IMR-90 (cell line): ENCODE measurements at regions not wholly inside any gene's neighbourhood (a gene's known extent, or its start where the extent isn't known, plus 50 kb on each side); places are given as distances from the start of the nearest gene placed in this dataset.

Experiments used
- ATAC-seq: fragments of 200-7000 bp; cut with Tn5 transposase; 2 replicates; pipeline ENCODE4 v1.9.1; 2020; ENCODE audit warnings: low read depth, mild to moderate bottlenecking, moderate library complexity
- BruUV-seq: library from RNA; stranded (reverse); fragments of 400-500 nt; replicated peaks from 2 replicates; lab custom pipeline; 2021; lab: Mats Ljungman, UMichigan
- CTCF ChIA-PET: fragments of 300-600 bp; formaldehyde crosslinking; extraction: SDS; loops from one replicate; lab custom pipeline; 2021; ENCODE audit warnings: antibody characterized with exemption; lab: Yijun Ruan, JAX
- POLR2A ChIA-PET: fragments of 300-600 bp; sonication (Branson Sonifier 250); formaldehyde crosslinking; loops from one replicate; lab custom pipeline; 2022; ENCODE audit warnings: antibody characterized with exemption; ENCODE audit not compliant: unreplicated experiment; lab: Charles Lee
- DNase-seq: peaks from one replicate; pipeline ENCODE4 v3.0.0; 2013
- H2AFZ ChIP-seq: replicated peaks from 2 replicates; pipeline ENCODE3; 2013; ENCODE audit warnings: low read length, mild to moderate bottlenecking; ENCODE audit not compliant: poor library complexity
- H2AK5ac ChIP-seq: 2 replicates; pipeline ENCODE4 v1.6.1; 2013; ENCODE audit warnings: low read depth, low read length, inconsistent platforms
- H2AK9ac ChIP-seq: replicated peaks from 2 replicates; pipeline ENCODE3; 2013; ENCODE audit warnings: mild to moderate bottlenecking, low read depth, low read length, moderate library complexity; ENCODE audit not compliant: poor library complexity
- H2BK120ac ChIP-seq: 2 replicates; pipeline ENCODE4 v1.6.1; 2013; ENCODE audit warnings: low read depth, low read length, inconsistent platforms
- H2BK15ac ChIP-seq: 3 replicates; pipeline ENCODE4 v1.6.1; 2013; ENCODE audit warnings: low read depth, low read length, inconsistent platforms
- H2BK20ac ChIP-seq: 2 replicates; pipeline ENCODE4 v1.6.1; 2013; ENCODE audit warnings: low read depth, mild to moderate bottlenecking, inconsistent platforms, low read length, moderate library complexity
- H2BK5ac ChIP-seq: 2 replicates; pipeline ENCODE4 v1.6.1; 2013; ENCODE audit warnings: mild to moderate bottlenecking, low read depth, low read length, inconsistent platforms; ENCODE audit not compliant: poor library complexity, severe bottlenecking
- H3K14ac ChIP-seq: replicated peaks from 2 replicates; pipeline ENCODE4 v1.6.1; 2013; ENCODE audit warnings: low read depth, low read length, inconsistent platforms
- H3K18ac ChIP-seq: 2 replicates; pipeline ENCODE4 v1.6.1; 2013; ENCODE audit warnings: low read depth, low read length, control low read depth
- H3K23ac ChIP-seq: 2 replicates; pipeline ENCODE4 v1.6.1; 2013; ENCODE audit warnings: low read depth, low read length, inconsistent platforms
- H3K27ac ChIP-seq: 2 replicates; pipeline ENCODE4 v1.5.1; 2013; ENCODE audit warnings: mild to moderate bottlenecking, control low read depth, low read length; ENCODE audit not compliant: insufficient read depth
- H3K27me3 ChIP-seq: 2 replicates; pipeline ENCODE4 v1.6.1; 2013; ENCODE audit warnings: low read length; ENCODE audit not compliant: control insufficient read depth, insufficient read depth
- H3K36me3 ChIP-seq: 2 replicates; pipeline ENCODE4 v1.6.1; 2013; ENCODE audit warnings: low read length, mixed read lengths; ENCODE audit not compliant: control insufficient read depth, insufficient read depth
- H3K4ac ChIP-seq: 2 replicates; pipeline ENCODE4 v1.6.1; 2013; ENCODE audit warnings: low read depth, low read length, inconsistent platforms
- H3K4me1 ChIP-seq: 2 replicates; pipeline ENCODE4 v1.6.1; 2013; ENCODE audit warnings: low read length, mixed read lengths; ENCODE audit not compliant: control insufficient read depth, insufficient read depth
- H3K4me2 ChIP-seq: 2 replicates; pipeline ENCODE4 v1.6.1; 2013; ENCODE audit warnings: low read depth, mild to moderate bottlenecking, control low read depth, low read length, moderate library complexity
- H3K4me3 ChIP-seq: 2 replicates; pipeline ENCODE4 v1.5.1; 2013; ENCODE audit warnings: low read depth, mild to moderate bottlenecking, control low read depth, low read length, moderate library complexity; ENCODE audit not compliant: insufficient read depth
- H3K56ac ChIP-seq: 2 replicates; pipeline ENCODE4 v1.6.1; 2013; ENCODE audit warnings: low read length, inconsistent platforms; ENCODE audit not compliant: insufficient read depth; ENCODE audit errors: extremely low read depth
- H3K79me1 ChIP-seq, 2 experiments: 2 replicates each; pipeline ENCODE4 v1.6.1; 2013; ENCODE audit warnings: low read length in 2 of 2, inconsistent platforms in 1 of 2, low read depth in 1 of 2
- H3K9ac ChIP-seq: 2 replicates; pipeline ENCODE4 v1.6.1; 2013; ENCODE audit warnings: low read depth, low read length, control low read depth
- H3K9me1 ChIP-seq: 2 replicates; pipeline ENCODE4 v1.6.1; 2013; ENCODE audit warnings: low read length, inconsistent platforms; ENCODE audit not compliant: insufficient read depth
- H3K9me3 ChIP-seq: 2 replicates; pipeline ENCODE4 v1.6.1; 2013; ENCODE audit warnings: low read length; ENCODE audit not compliant: control insufficient read depth, insufficient read depth
- H4K20me1 ChIP-seq: 2 replicates; pipeline ENCODE4 v1.6.1; 2013; ENCODE audit warnings: low read length, inconsistent platforms; ENCODE audit not compliant: insufficient read depth
- H4K5ac ChIP-seq: 2 replicates; pipeline ENCODE4 v1.6.1; 2013; ENCODE audit warnings: mild to moderate bottlenecking, low read depth, low read length, control low read depth
- H4K8ac ChIP-seq, 2 experiments: 2 replicates each; pipeline ENCODE4 v1.6.1; 2013; ENCODE audit warnings: low read depth in 2 of 2, low read length in 2 of 2, control low read depth in 1 of 2, inconsistent platforms in 1 of 2
- H4K91ac ChIP-seq: 2 replicates; pipeline ENCODE4 v1.6.1; 2013; ENCODE audit warnings: low read depth, low read length, inconsistent platforms; ENCODE audit not compliant: insufficient read depth
- BHLHE40 ChIP-seq: fragments of 150-350 bp; IDR thresholded peaks from 2 replicates; pipeline ENCODE4 v1.6.1; 2016; ENCODE audit warnings: mild to moderate bottlenecking, low read depth, low read length
- CEBPB ChIP-seq: IDR thresholded peaks from 2 replicates; pipeline ENCODE4 v1.6.1; 2012; ENCODE audit warnings: low read depth, low read length, improper control_type of control experiment
- CHD1 ChIP-seq: IDR thresholded peaks from 2 replicates; pipeline ENCODE4 v1.6.1; 2012; ENCODE audit warnings: low read depth, low read length, improper control_type of control experiment
- FOS ChIP-seq: fragments of 150-350 bp; IDR thresholded peaks from 2 replicates; pipeline ENCODE4 v1.6.1; 2016; ENCODE audit warnings: low read depth, low read length
- MAFK ChIP-seq: IDR thresholded peaks from 2 replicates; pipeline ENCODE4 v1.6.1; 2012; ENCODE audit warnings: low read depth, low read length, improper control_type of control experiment
- MAZ ChIP-seq: IDR thresholded peaks from 2 replicates; pipeline ENCODE4 v1.6.1; 2012; ENCODE audit warnings: low read depth, mild to moderate bottlenecking, low read length, improper control_type of control experiment, moderate library complexity, borderline replicate concordance
- MXI1 ChIP-seq: IDR thresholded peaks from 2 replicates; pipeline ENCODE4 v1.6.1; 2012; ENCODE audit warnings: low read depth, mild to moderate bottlenecking, low read length, moderate library complexity, borderline replicate concordance
- NFE2L2 ChIP-seq: fragments of 150-350 bp; IDR thresholded peaks from 2 replicates; pipeline ENCODE4 v1.6.1; 2016; ENCODE audit warnings: low read depth, mild to moderate bottlenecking, low read length
- POLR2A ChIP-seq: IDR thresholded peaks from 2 replicates; pipeline ENCODE4 v1.6.1; 2012; ENCODE audit warnings: mild to moderate bottlenecking, low read depth, low read length
- RAD21 ChIP-seq: IDR thresholded peaks from 2 replicates; pipeline ENCODE4 v1.6.1; 2012; ENCODE audit warnings: low read length, improper control_type of control experiment
- RCOR1 ChIP-seq: IDR thresholded peaks from 2 replicates; pipeline ENCODE4 v1.6.1; 2012; ENCODE audit warnings: mild to moderate bottlenecking, low read length, improper control_type of control experiment; ENCODE audit not compliant: insufficient replicate concordance
- RFX5 ChIP-seq: IDR thresholded peaks from 2 replicates; pipeline ENCODE4 v1.8.0; 2012; ENCODE audit warnings: low read depth, mild to moderate bottlenecking, low read length, moderate library complexity
- SMC3 ChIP-seq: fragments of 150-350 bp; IDR thresholded peaks from 2 replicates; pipeline ENCODE4 v1.6.1; 2016; ENCODE audit warnings: low read depth, mild to moderate bottlenecking, antibody characterized with exemption, low read length, moderate library complexity
- WGBS, 2 experiments: methylation state at CpG; one replicate each; pipeline versions ENCODE4 v1.1.5 to v1.1.7; 2013; ENCODE audit warnings: missing lambda C conversion rate in 2 of 2; ENCODE audit not compliant: insufficient read length in 1 of 2; ENCODE audit errors: extremely low coverage in 2 of 2; 5-methylcytosine and 5-hydroxymethylcytosine counted together
- dilution Hi-C: fragments of 300-500 bp; cut with HindIII; formaldehyde crosslinking; loops from one replicate; pipeline ENCODE4 v1.14.3; 2018; ENCODE audit warnings: low sequenced_read_pairs; ENCODE audit not compliant: unreplicated experiment
- in situ Hi-C: fragments of 300-500 bp; cut with MboI; formaldehyde crosslinking; loops from 3 replicates; pipeline ENCODE4 v1.14.3; 2019; ENCODE audit warnings: low sequenced_read_pairs, inconsistent platforms, mixed read lengths
- intact Hi-C: fragments of 100-400 bp; cut with micrococcal nuclease; formaldehyde crosslinking; loops from 2 replicates; pipeline ENCODE4 v1.10.0; 2022
- TF ChIP-seq, protein P1 (sequence below): fragments of 150-350 bp; IDR thresholded peaks from 2 replicates; pipeline ENCODE4 v1.6.1; 2016; ENCODE audit warnings: low read depth, mild to moderate bottlenecking, low read length, moderate library complexity, borderline replicate concordance
- TF ChIP-seq, protein P2 (sequence below): conservative IDR thresholded peaks from 2 replicates; pipeline ENCODE4 v1.5.1; 2012; ENCODE audit warnings: mild to moderate bottlenecking, low read depth, low read length, improper control_type of control experiment
- TF ChIP-seq, protein P3 (sequence below): fragments of 150-350 bp; IDR thresholded peaks from 2 replicates; pipeline ENCODE4 v1.6.1; 2017; ENCODE audit warnings: mild to moderate bottlenecking, antibody characterized with exemption, low read length, low read depth

DNA sequence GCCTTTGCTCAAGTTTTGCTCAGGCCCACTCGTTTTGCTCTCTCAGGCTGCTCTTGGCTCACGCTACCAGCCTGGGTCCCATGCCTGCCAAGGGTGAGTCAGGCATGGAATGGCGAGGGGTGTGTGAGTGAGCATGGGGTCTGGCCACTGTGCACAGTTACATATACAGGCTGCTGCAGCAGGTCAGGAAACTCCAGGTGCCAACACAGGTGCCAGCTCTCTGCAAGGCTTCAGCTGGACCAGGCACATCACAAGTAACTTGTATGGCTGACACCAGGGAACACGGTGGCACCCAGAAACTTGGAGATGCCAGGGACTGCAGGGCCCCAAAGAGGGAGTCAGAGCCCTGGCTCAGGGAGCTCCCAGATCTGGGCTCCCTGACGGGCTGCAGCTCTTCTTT lies 146.8 kb downstream of the BTBD3 start:
- no peak overlapping the region for H2BK15ac ChIP-seq
- in situ Hi-C loops (no loop called here), dilution Hi-C loops (no loop called here), intact Hi-C loops (no loop called here)
- no peak overlapping the region for H2BK20ac ChIP-seq
- H3K27me3 ChIP-seq = no peaks in the 10 kb centered on the region; the same call in 1 of the 2 replicates
- H3K9me3 ChIP-seq = peaks cover 3% of the 10 kb centered on the region; the same call in 1 of the 2 replicates
- DNase-seq (no peak), ATAC-seq (no peak)
- CTCF ChIA-PET = no interaction called here
- POLR2A ChIA-PET = no interaction called here
- no peak for TF ChIP-seq POLR2A
- TF ChIP-seq CEBPB = no peak
- TF ChIP-seq MXI1 = no peak
- TF ChIP-seq RFX5 = no peak
- TF ChIP-seq, protein P1, sequence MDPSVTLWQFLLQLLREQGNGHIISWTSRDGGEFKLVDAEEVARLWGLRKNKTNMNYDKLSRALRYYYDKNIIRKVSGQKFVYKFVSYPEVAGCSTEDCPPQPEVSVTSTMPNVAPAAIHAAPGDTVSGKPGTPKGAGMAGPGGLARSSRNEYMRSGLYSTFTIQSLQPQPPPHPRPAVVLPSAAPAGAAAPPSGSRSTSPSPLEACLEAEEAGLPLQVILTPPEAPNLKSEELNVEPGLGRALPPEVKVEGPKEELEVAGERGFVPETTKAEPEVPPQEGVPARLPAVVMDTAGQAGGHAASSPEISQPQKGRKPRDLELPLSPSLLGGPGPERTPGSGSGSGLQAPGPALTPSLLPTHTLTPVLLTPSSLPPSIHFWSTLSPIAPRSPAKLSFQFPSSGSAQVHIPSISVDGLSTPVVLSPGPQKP = no peak
- TF ChIP-seq, protein P2, sequence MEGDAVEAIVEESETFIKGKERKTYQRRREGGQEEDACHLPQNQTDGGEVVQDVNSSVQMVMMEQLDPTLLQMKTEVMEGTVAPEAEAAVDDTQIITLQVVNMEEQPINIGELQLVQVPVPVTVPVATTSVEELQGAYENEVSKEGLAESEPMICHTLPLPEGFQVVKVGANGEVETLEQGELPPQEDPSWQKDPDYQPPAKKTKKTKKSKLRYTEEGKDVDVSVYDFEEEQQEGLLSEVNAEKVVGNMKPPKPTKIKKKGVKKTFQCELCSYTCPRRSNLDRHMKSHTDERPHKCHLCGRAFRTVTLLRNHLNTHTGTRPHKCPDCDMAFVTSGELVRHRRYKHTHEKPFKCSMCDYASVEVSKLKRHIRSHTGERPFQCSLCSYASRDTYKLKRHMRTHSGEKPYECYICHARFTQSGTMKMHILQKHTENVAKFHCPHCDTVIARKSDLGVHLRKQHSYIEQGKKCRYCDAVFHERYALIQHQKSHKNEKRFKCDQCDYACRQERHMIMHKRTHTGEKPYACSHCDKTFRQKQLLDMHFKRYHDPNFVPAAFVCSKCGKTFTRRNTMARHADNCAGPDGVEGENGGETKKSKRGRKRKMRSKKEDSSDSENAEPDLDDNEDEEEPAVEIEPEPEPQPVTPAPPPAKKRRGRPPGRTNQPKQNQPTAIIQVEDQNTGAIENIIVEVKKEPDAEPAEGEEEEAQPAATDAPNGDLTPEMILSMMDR = no peak
- TF ChIP-seq CHD1 = no peak
- TF ChIP-seq MAZ = no peak
- TF ChIP-seq SMC3 = no peak
- TF ChIP-seq FOS = no peak
- no peak for TF ChIP-seq RAD21
- TF ChIP-seq NFE2L2 = no peak
- TF ChIP-seq MAFK = no peak
- TF ChIP-seq RCOR1 = no peak
- no peak for TF ChIP-seq BHLHE40
- TF ChIP-seq, protein P3, sequence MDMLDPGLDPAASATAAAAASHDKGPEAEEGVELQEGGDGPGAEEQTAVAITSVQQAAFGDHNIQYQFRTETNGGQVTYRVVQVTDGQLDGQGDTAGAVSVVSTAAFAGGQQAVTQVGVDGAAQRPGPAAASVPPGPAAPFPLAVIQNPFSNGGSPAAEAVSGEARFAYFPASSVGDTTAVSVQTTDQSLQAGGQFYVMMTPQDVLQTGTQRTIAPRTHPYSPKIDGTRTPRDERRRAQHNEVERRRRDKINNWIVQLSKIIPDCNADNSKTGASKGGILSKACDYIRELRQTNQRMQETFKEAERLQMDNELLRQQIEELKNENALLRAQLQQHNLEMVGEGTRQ = no peak
- no peak overlapping the region for H3K18ac ChIP-seq
- no peak overlapping the region for H2AK9ac ChIP-seq
- H4K5ac ChIP-seq = no peak overlapping the region
- no peak overlapping the region for H2BK120ac ChIP-seq
- H4K91ac ChIP-seq = no peak overlapping the region
- no peaks in the 10 kb centered on the region for H3K79me1 ChIP-seq
- no peaks in the 10 kb centered on the region for H4K20me1 ChIP-seq
- H2AK5ac ChIP-seq = no peak overlapping the region
- no peak overlapping the region for H3K56ac ChIP-seq
- no peak overlapping the region for H3K4ac ChIP-seq
- no peak overlapping the region for H3K14ac ChIP-seq
- 89% methylated on average over 3 of the region's 5 CpGs; no CpG with 5 or more reads in 1 of the 2 experiments for WGBS, 2 experiments
- H4K8ac ChIP-seq = no peak overlapping the region
- H3K9ac ChIP-seq = no peak overlapping the region
- H2AFZ ChIP-seq = no peak overlapping the region
- no TSS peak for BruUV-seq
- no peak overlapping the region for H2BK5ac ChIP-seq
- no peak overlapping the region for H3K27ac ChIP-seq
- 0 out of 2 replicates have a peak, but pooled peaks cover 2% of the 10 kb centered on the region for H3K4me1 ChIP-seq
- H3K9me1 ChIP-seq = no peaks in the 10 kb centered on the region
- no peak overlapping the region for H3K23ac ChIP-seq
- H3K4me2 ChIP-seq = no peak overlapping the region
- no peak overlapping the region for H3K4me3 ChIP-seq
- no peaks in the 10 kb centered on the region for H3K36me3 ChIP-seq
